ENCODE measurements at regions not wholly inside any gene's neighbourhood (a gene's known extent, or its start where the extent isn't known, plus 50 kb on each side); places are given as distances from the start of the nearest gene placed in this dataset.

GRCh38 chr6:76684875-76685274, 612.4 kb upstream of the IMPG1 start:
- H3K27ac ChIP-seq = no peak overlapping the region
- H3K9me3 ChIP-seq = peaks cover 0 to 3% (median 0%) of the 10 kb centered on the region in 12 donors
- no peak for TF ChIP-seq CTCF (IDR thresholded peaks at IDR 0.05)
- no peak for TF ChIP-seq POLR2A (IDR thresholded peaks at IDR 0.05)
- 72 to 83% (median 82%) methylated on average over 5 of the region's 5 CpGs for WGBS, 4 donors
- no peaks in the 10 kb centered on the region for H3K36me3 ChIP-seq
- intact Hi-C loops (cut with DNase I) = loop anchor here (5.0 to 10.0 kb wide), 8 partner anchors 180 to 777 kb away; partner anchors contain the start of gene HTR1B (in 1 of the 10)
- no peak overlapping the region for H3K4me3 ChIP-seq
- ATAC-seq = no peak
- DNase-seq = no peak
- no peaks in the 10 kb centered on the region for H3K27me3 ChIP-seq
- H3K4me1 ChIP-seq = no peaks in the 10 kb centered on the region

GRCh38 chr6:76683985-76684384, 611.5 kb upstream of the IMPG1 start:
- Histone ChIP-seq H3K36me3 (no peaks in the 10 kb centered on the region), H3K4me3 (no peak overlapping the region), H3K27me3 (no peaks in the 10 kb centered on the region), H3K27ac (no peak overlapping the region), H3K9me3 (peaks cover 0 to 3% (median 0%) of the 10 kb centered on the region in 12 donors), H3K4me1 (no peaks in the 10 kb centered on the region)
- ATAC-seq = no peak
- TF ChIP-seq CTCF (IDR thresholded peaks at IDR 0.05) = no peak
- no peak for TF ChIP-seq POLR2A (IDR thresholded peaks at IDR 0.05)
- no peak for DNase-seq
- intact Hi-C loops (cut with DNase I) = loop anchor here in 9 of 10 donors (5.0 to 10.0 kb wide), 6 partner anchors 181 to 773 kb away; no protein-coding TSS in a partner anchor
- 64 to 74% (median 69%) methylated on average over 2 of the region's 2 CpGs for WGBS, 4 donors

- DNase-seq (no peak), ATAC-seq (no peak)
- WGBS, 4 donors = 39 to 46% (median 44%) methylated on average over 1 of the region's 1 CpG
- Histone ChIP-seq H3K27ac (no peak overlapping the region), H3K4me3 (no peak overlapping the region), H3K4me1 (no peaks in the 10 kb centered on the region), H3K27me3 (no peaks in the 10 kb centered on the region), H3K36me3 (no peaks in the 10 kb centered on the region), H3K9me3 (no peaks in the 10 kb centered on the region)
- intact Hi-C loops (cut with DNase I) = loop anchor here in 9 of 10 donors (5.0 to 10.0 kb wide), 6 partner anchors 182 to 774 kb away; no protein-coding TSS in a partner anchor
- TF ChIP-seq CTCF (IDR thresholded peaks at IDR 0.05) (peak in 11 of 12 donors; percentile 23 to 54 (median 41)), POLR2A (IDR thresholded peaks at IDR 0.05) (no peak)
These were observed 610.4 kb upstream of the IMPG1 start for GRCh38 chr6:76682842-76683241.

- Histone ChIP-seq H3K4me3 (no peak overlapping the region), H3K9me3 (no peaks in the 10 kb centered on the region), H3K27ac (no peak overlapping the region), H3K36me3 (no peaks in the 10 kb centered on the region), H3K27me3 (no peaks in the 10 kb centered on the region), H3K4me1 (no peaks in the 10 kb centered on the region)
- TF ChIP-seq CTCF (IDR thresholded peaks at IDR 0.05) (no peak), POLR2A (IDR thresholded peaks at IDR 0.05) (no peak)
- ATAC-seq (no peak), DNase-seq (no peak)
- intact Hi-C loops (cut with DNase I) = loop anchor here in 9 of 10 donors (5.0 to 10.0 kb wide), 6 partner anchors 183 to 776 kb away; no protein-coding TSS in a partner anchor
These were observed 609.3 kb upstream of the IMPG1 start for GRCh38 chr6:76681781-76682180.
